Activated naive CD4-positive, alpha-beta T cell treated with anti-CD3 and anti-CD28 coated beads, Interleukin-2, amount 10 ng/mL, durations not matched to agents 7 days and 5 days (primary cell): ENCODE measurements at regions not wholly inside any gene's neighbourhood (a gene's known extent, or its start where the extent isn't known, plus 50 kb on each side); places are given as distances from the start of the nearest gene placed in this dataset.

ENCODE experiments used
- CTCF ChIA-PET: fragments of 350-600 bp; sonication (Branson Sonifier 250); formaldehyde crosslinking; loops from one replicate; lab custom pipeline; 2021; ENCODE audit warnings: antibody characterized with exemption; lab: Charles Lee
- DNase-seq: peaks from one replicate; pipeline ENCODE4 v3.0.0-alpha.2; 2020
- H3K27ac Mint-ChIP-seq: one replicate; pipeline ENCODE4 v1.8.0; 2021; ENCODE audit warnings: mild to moderate bottlenecking, moderate library complexity, mixed read lengths
- H3K27me3 Mint-ChIP-seq: one replicate; pipeline ENCODE4 v1.8.0; 2021; ENCODE audit warnings: mild to moderate bottlenecking, mixed read lengths
- H3K36me3 Mint-ChIP-seq: one replicate; pipeline ENCODE4 v1.8.0; 2021; ENCODE audit warnings: mixed read lengths
- H3K4me1 Mint-ChIP-seq: one replicate; pipeline ENCODE4 v1.8.0; 2021; ENCODE audit warnings: mixed read lengths
- H3K4me3 Mint-ChIP-seq: one replicate; pipeline ENCODE4 v1.8.0; 2021; ENCODE audit warnings: mild to moderate bottlenecking, moderate library complexity, mixed read lengths
- H3K9me3 Mint-ChIP-seq: one replicate; pipeline ENCODE4 v1.8.0; 2021; ENCODE audit warnings: mixed read lengths

- Mint-ChIP-seq H3K27ac (no peak overlapping the region), H3K27me3 (no peaks in the 10 kb centered on the region), H3K4me1 (no peaks in the 10 kb centered on the region), H3K9me3 (peaks cover 8% of the 10 kb centered on the region), H3K36me3 (no peaks in the 10 kb centered on the region), H3K4me3 (no peak overlapping the region)
- CTCF ChIA-PET, result no interaction called here
- no peak for DNase-seq
These were observed 1134.1 kb downstream of the CDH8 start for GRCh38 chr16:60902114-60902513.

- H3K27ac Mint-ChIP-seq, result no peak overlapping the region
- no peaks in the 10 kb centered on the region for H3K27me3 Mint-ChIP-seq
- H3K4me1 Mint-ChIP-seq, result no peaks in the 10 kb centered on the region
- H3K4me3 Mint-ChIP-seq, result no peak overlapping the region
- CTCF ChIA-PET, result interaction anchor here (0.6 kb wide), 1 partner anchor 1468 kb away, joined by 3 read pairs; no protein-coding TSS in a partner anchor
- DNase-seq, result no peak
- no peaks in the 10 kb centered on the region for H3K36me3 Mint-ChIP-seq
- no peaks in the 10 kb centered on the region for H3K9me3 Mint-ChIP-seq
These were observed 1153.4 kb downstream of the CDH8 start for GRCh38 chr16:60882816-60883215.

GRCh38 chr16:60852635-60853034 lies 1183.6 kb downstream of the CDH8 start:
- DNase-seq, result no peak
- Mint-ChIP-seq H3K27me3 (no peaks in the 10 kb centered on the region), H3K9me3 (peaks cover 21% of the 10 kb centered on the region), H3K36me3 (no peaks in the 10 kb centered on the region), H3K4me3 (no peak overlapping the region), H3K27ac (no peak overlapping the region), H3K4me1 (no peaks in the 10 kb centered on the region)
- CTCF ChIA-PET, result no interaction called here

- Mint-ChIP-seq H3K36me3 (no peaks in the 10 kb centered on the region), H3K4me3 (no peak overlapping the region), H3K4me1 (no peaks in the 10 kb centered on the region), H3K27ac (no peak overlapping the region), H3K9me3 (peaks cover 4% of the 10 kb centered on the region), H3K27me3 (no peaks in the 10 kb centered on the region)
- no peak for DNase-seq
- CTCF ChIA-PET, result no interaction called here
These were observed 1214.6 kb downstream of the CDH8 start for GRCh38 chr16:60821661-60822060.

GRCh38 chr16:60820361-60820760 lies 1215.9 kb downstream of the CDH8 start:
- H3K9me3 Mint-ChIP-seq, result peaks cover 4% of the 10 kb centered on the region
- H3K27ac Mint-ChIP-seq, result no peak overlapping the region
- CTCF ChIA-PET, result no interaction called here
- no peak overlapping the region for H3K4me3 Mint-ChIP-seq
- H3K4me1 Mint-ChIP-seq, result no peaks in the 10 kb centered on the region
- H3K27me3 Mint-ChIP-seq, result no peaks in the 10 kb centered on the region
- H3K36me3 Mint-ChIP-seq, result no peaks in the 10 kb centered on the region
- DNase-seq, result no peak

- H3K36me3 Mint-ChIP-seq, result no peaks in the 10 kb centered on the region
- no peaks in the 10 kb centered on the region for H3K4me1 Mint-ChIP-seq
These were observed 1217.8 kb downstream of the CDH8 start for GRCh38 chr16:60818465-60818864.

GRCh38 chr16:60816461-60816860 lies 1219.8 kb downstream of the CDH8 start:
- no peak for DNase-seq
- Mint-ChIP-seq H3K36me3 (no peaks in the 10 kb centered on the region), H3K4me1 (no peaks in the 10 kb centered on the region), H3K27ac (no peak overlapping the region), H3K27me3 (no peaks in the 10 kb centered on the region), H3K9me3 (peaks cover 4% of the 10 kb centered on the region), H3K4me3 (no peak overlapping the region)
- CTCF ChIA-PET, result no interaction called here

More at GRCh38 chr16:60818465-60818864, 1217.8 kb downstream of the CDH8 start:
- CTCF ChIA-PET, result no interaction called here
- Mint-ChIP-seq H3K27ac (no peak overlapping the region), H3K27me3 (no peaks in the 10 kb centered on the region), H3K9me3 (peaks cover 4% of the 10 kb centered on the region), H3K4me3 (no peak overlapping the region)
- no peak for DNase-seq

GRCh38 chr16:60815865-60816264 lies 1220.4 kb downstream of the CDH8 start:
- H3K27me3 Mint-ChIP-seq, result no peaks in the 10 kb centered on the region
- no peak for DNase-seq
- H3K36me3 Mint-ChIP-seq, result no peaks in the 10 kb centered on the region
- no peak overlapping the region for H3K27ac Mint-ChIP-seq
- H3K4me3 Mint-ChIP-seq, result no peak overlapping the region
- peaks cover 4% of the 10 kb centered on the region for H3K9me3 Mint-ChIP-seq
- CTCF ChIA-PET, result no interaction called here
- no peaks in the 10 kb centered on the region for H3K4me1 Mint-ChIP-seq

- Mint-ChIP-seq H3K27ac (no peak overlapping the region), H3K9me3 (peaks cover 4% of the 10 kb centered on the region), H3K4me3 (no peak overlapping the region), H3K36me3 (no peaks in the 10 kb centered on the region), H3K4me1 (no peaks in the 10 kb centered on the region), H3K27me3 (no peaks in the 10 kb centered on the region)
- no peak for DNase-seq
- CTCF ChIA-PET, result no interaction called here
These were observed 1221.2 kb downstream of the CDH8 start for GRCh38 chr16:60815033-60815432.

GRCh38 chr16:60811657-60812056 lies 1224.6 kb downstream of the CDH8 start:
- Mint-ChIP-seq H3K4me3 (no peak overlapping the region), H3K9me3 (peaks cover 6% of the 10 kb centered on the region), H3K36me3 (no peaks in the 10 kb centered on the region), H3K4me1 (no peaks in the 10 kb centered on the region), H3K27ac (no peak overlapping the region), H3K27me3 (no peaks in the 10 kb centered on the region)
- CTCF ChIA-PET, result no interaction called here
- DNase-seq, result no peak

- H3K27me3 Mint-ChIP-seq, result no peaks in the 10 kb centered on the region
- no peaks in the 10 kb centered on the region for H3K4me1 Mint-ChIP-seq
- DNase-seq, result no peak
- no peak overlapping the region for H3K27ac Mint-ChIP-seq
- no peak overlapping the region for H3K4me3 Mint-ChIP-seq
- peaks cover 8% of the 10 kb centered on the region for H3K9me3 Mint-ChIP-seq
- CTCF ChIA-PET, result no interaction called here
- H3K36me3 Mint-ChIP-seq, result no peaks in the 10 kb centered on the region
These were observed 1225.1 kb downstream of the CDH8 start for GRCh38 chr16:60811051-60811608.

- Mint-ChIP-seq H3K27ac (no peak overlapping the region), H3K9me3 (peaks cover 12% of the 10 kb centered on the region), H3K27me3 (no peaks in the 10 kb centered on the region), H3K4me1 (no peaks in the 10 kb centered on the region), H3K36me3 (no peaks in the 10 kb centered on the region), H3K4me3 (no peak overlapping the region)
- no peak for DNase-seq
- CTCF ChIA-PET, result no interaction called here
These were observed 1226.0 kb downstream of the CDH8 start for GRCh38 chr16:60810250-60810649.

- no peaks in the 10 kb centered on the region for H3K36me3 Mint-ChIP-seq
- H3K27me3 Mint-ChIP-seq, result no peaks in the 10 kb centered on the region
- no peaks in the 10 kb centered on the region for H3K4me1 Mint-ChIP-seq
- CTCF ChIA-PET, result no interaction called here
- H3K27ac Mint-ChIP-seq, result no peak overlapping the region
- peaks cover 5% of the 10 kb centered on the region for H3K9me3 Mint-ChIP-seq
- no peak overlapping the region for H3K4me3 Mint-ChIP-seq
- DNase-seq, result no peak
These were observed 1243.8 kb downstream of the CDH8 start for GRCh38 chr16:60792437-60792836.

GRCh38 chr16:60788631-60789030 lies 1247.6 kb downstream of the CDH8 start:
- CTCF ChIA-PET, result no interaction called here
- Mint-ChIP-seq H3K4me1 (no peaks in the 10 kb centered on the region), H3K9me3 (peaks cover 3% of the 10 kb centered on the region), H3K4me3 (no peak overlapping the region), H3K36me3 (no peaks in the 10 kb centered on the region), H3K27me3 (no peaks in the 10 kb centered on the region), H3K27ac (no peak overlapping the region)
- no peak for DNase-seq

- Mint-ChIP-seq H3K4me3 (no peak overlapping the region), H3K27me3 (no peaks in the 10 kb centered on the region), H3K9me3 (peaks cover 19% of the 10 kb centered on the region), H3K27ac (no peak overlapping the region), H3K4me1 (no peaks in the 10 kb centered on the region), H3K36me3 (no peaks in the 10 kb centered on the region)
- CTCF ChIA-PET, result no interaction called here
- DNase-seq, result no peak
These were observed 1260.0 kb downstream of the CDH8 start for GRCh38 chr16:60776281-60776680.

GRCh38 chr16:60771138-60771537 lies 1265.1 kb downstream of the CDH8 start:
- peaks cover 27% of the 10 kb centered on the region for H3K9me3 Mint-ChIP-seq

More at GRCh38 chr16:60771138-60771537, 1265.1 kb downstream of the CDH8 start:
- no peaks in the 10 kb centered on the region for H3K36me3 Mint-ChIP-seq
- H3K4me1 Mint-ChIP-seq, result no peaks in the 10 kb centered on the region
- no peaks in the 10 kb centered on the region for H3K27me3 Mint-ChIP-seq
- H3K27ac Mint-ChIP-seq, result no peak overlapping the region
- CTCF ChIA-PET, result no interaction called here
- DNase-seq, result no peak
- no peak overlapping the region for H3K4me3 Mint-ChIP-seq
